C4-2B (cell line): ENCODE measurements at regions not wholly inside any gene's neighbourhood (a gene's known extent, or its start where the extent isn't known, plus 50 kb on each side); places are given as distances from the start of the nearest gene placed in this dataset.

Experiments
- CTCF ChIP-seq: fragments of 450-650 bp; conservative IDR thresholded peaks from 2 replicates; pipeline ENCODE4 v1.5.1; 2017; ENCODE audit warnings: mild to moderate bottlenecking
- ZFX ChIP-seq: fragments of 450-650 bp; IDR thresholded peaks from 2 replicates; pipeline ENCODE4 v1.6.1; 2017

GRCh38 chr3:43207628-43208085 is 78.7 kb upstream of the SNRK start:
- no peak for TF ChIP-seq CTCF
- no peak for TF ChIP-seq ZFX
